GM04504 (cell line): ENCODE measurements at regions not wholly inside any gene's neighbourhood (a gene's known extent, or its start where the extent isn't known, plus 50 kb on each side); places are given as distances from the start of the nearest gene placed in this dataset.

Source experiments
- DNase-seq: peaks from one replicate; pipeline ENCODE4 v3.0.0-alpha.2; 2012; ENCODE audit warnings: low read depth

GRCh38 chr4:176631611-176632010, 161.1 kb downstream of the VEGFC start:
- DNase-seq: no peak
